HFFc6 (cell line): ENCODE measurements at regions not wholly inside any gene's neighbourhood (a gene's known extent, or its start where the extent isn't known, plus 50 kb on each side); places are given as distances from the start of the nearest gene placed in this dataset.

Experiments
- DNase-seq: peaks from one replicate; pipeline ENCODE4 v3.0.0-alpha.2; 2018
- H3K27ac Mint-ChIP-seq: 2 replicates; pipeline ENCODE4 v1.8.0; 2020; ENCODE audit warnings: mild to moderate bottlenecking, mixed read lengths
- H3K27me3 Mint-ChIP-seq: 2 replicates; pipeline ENCODE4 v1.8.0; 2021; ENCODE audit warnings: mild to moderate bottlenecking, moderate library complexity, mixed read lengths; ENCODE audit not compliant: insufficient read depth
- H3K36me3 Mint-ChIP-seq: 2 replicates; pipeline ENCODE4 v1.8.0; 2021; ENCODE audit warnings: low read depth, mixed read lengths
- H3K4me1 Mint-ChIP-seq: 2 replicates; pipeline ENCODE4 v1.8.0; 2020; ENCODE audit warnings: low read depth, mixed read lengths
- H3K4me3 Mint-ChIP-seq: 2 replicates; pipeline ENCODE4 v1.8.0; 2020; ENCODE audit warnings: mild to moderate bottlenecking, moderate library complexity, mixed read lengths
- H3K9me3 Mint-ChIP-seq: 2 replicates; pipeline ENCODE4 v1.8.0; 2020; ENCODE audit warnings: mild to moderate bottlenecking, mixed read lengths
- TF ChIP-seq, protein P1 (sequence below): fragments of 200-600 bp; sonication (generic); IDR thresholded peaks from 2 replicates; pipeline ENCODE4 v1.5.0; 2021; ENCODE audit warnings: antibody characterized with exemption, mild to moderate bottlenecking

DNA sequence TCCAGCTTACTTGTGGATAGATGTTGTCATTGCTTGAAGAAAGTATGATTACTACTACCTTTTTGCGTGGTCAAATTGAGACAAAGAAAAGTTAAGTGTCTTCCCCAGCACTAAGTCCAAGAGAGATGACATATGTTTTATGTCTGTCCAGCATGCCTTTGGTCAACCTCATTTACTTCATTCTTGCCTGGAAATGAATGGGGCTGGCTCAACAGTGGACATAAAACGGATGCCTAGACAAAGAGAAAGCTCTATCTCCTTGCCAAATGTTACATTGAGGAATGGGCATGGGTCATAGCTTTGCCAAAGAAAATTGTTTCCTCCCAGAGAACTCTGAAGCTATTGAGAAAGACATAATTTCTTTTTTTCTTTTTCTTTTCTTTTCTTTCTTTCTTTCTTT lies 82.4 kb upstream of the PLPPR4 start:
- Mint-ChIP-seq H3K27me3 (no peaks in the 10 kb centered on the region; the same call in 1 of the 2 replicates), H3K4me1 (peaks cover under 1% of the 10 kb centered on the region; the same call in 1 of the 2 replicates), H3K27ac (no peak overlapping the region), H3K9me3 (no peaks in the 10 kb centered on the region), H3K36me3 (no peaks in the 10 kb centered on the region), H3K4me3 (no peak overlapping the region)
- TF ChIP-seq, protein P1, sequence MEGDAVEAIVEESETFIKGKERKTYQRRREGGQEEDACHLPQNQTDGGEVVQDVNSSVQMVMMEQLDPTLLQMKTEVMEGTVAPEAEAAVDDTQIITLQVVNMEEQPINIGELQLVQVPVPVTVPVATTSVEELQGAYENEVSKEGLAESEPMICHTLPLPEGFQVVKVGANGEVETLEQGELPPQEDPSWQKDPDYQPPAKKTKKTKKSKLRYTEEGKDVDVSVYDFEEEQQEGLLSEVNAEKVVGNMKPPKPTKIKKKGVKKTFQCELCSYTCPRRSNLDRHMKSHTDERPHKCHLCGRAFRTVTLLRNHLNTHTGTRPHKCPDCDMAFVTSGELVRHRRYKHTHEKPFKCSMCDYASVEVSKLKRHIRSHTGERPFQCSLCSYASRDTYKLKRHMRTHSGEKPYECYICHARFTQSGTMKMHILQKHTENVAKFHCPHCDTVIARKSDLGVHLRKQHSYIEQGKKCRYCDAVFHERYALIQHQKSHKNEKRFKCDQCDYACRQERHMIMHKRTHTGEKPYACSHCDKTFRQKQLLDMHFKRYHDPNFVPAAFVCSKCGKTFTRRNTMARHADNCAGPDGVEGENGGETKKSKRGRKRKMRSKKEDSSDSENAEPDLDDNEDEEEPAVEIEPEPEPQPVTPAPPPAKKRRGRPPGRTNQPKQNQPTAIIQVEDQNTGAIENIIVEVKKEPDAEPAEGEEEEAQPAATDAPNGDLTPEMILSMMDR: no peak
- DNase-seq: no peak

DNA sequence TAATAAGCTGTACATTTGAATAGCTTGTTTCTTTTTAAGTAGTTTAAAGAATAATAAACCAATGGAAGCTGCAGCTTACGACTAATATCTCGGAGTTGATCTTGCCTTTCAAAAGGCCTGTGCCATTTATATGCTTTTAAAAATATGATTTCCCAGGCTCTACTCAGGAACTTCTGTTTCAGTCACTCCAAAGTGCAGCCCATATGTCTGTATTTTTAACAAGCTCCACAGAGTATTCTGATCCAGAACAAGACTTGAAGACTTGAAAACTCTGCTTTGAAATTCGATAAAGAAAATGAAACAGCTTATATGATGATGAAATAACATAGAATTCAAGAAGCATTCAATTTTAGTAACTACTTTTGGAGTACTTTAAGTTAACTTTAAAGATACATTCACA lies 79.1 kb upstream of the PLPPR4 start:
- no peak for DNase-seq
- H3K27ac Mint-ChIP-seq: no peak overlapping the region
- H3K36me3 Mint-ChIP-seq: no peaks in the 10 kb centered on the region
- H3K27me3 Mint-ChIP-seq: peaks cover 5% of the 10 kb centered on the region
- TF ChIP-seq, protein P1: no peak
- H3K9me3 Mint-ChIP-seq: no peaks in the 10 kb centered on the region
- no peak overlapping the region for H3K4me3 Mint-ChIP-seq
- H3K4me1 Mint-ChIP-seq: no peaks in the 10 kb centered on the region

DNA sequence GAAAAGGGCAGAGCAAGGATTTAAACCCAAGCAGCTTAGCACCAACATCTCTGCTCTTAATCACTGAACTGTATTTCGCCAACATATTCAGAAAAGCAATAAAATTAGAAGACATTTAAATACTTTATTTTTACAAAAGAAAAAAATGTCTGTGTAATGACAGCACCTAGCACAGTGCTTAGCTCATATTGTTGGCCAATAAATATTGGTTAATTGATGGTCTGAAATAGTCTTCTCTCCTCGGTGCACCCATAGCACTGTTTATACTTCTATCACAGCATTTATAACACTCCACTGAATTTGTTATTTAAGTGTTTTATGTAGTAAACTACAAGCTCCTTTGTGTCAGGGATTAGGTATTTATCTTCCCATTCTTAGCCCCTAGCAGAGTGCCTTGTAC lies 70.9 kb upstream of the PLPPR4 start:
- Mint-ChIP-seq H3K4me1 (no peaks in the 10 kb centered on the region), H3K9me3 (no peaks in the 10 kb centered on the region), H3K27me3 (peaks cover 7% of the 10 kb centered on the region; the same call in 1 of the 2 replicates), H3K4me3 (no peak overlapping the region), H3K36me3 (no peaks in the 10 kb centered on the region), H3K27ac (no peak overlapping the region)
- DNase-seq: no peak
- TF ChIP-seq, protein P1: no peak

DNA sequence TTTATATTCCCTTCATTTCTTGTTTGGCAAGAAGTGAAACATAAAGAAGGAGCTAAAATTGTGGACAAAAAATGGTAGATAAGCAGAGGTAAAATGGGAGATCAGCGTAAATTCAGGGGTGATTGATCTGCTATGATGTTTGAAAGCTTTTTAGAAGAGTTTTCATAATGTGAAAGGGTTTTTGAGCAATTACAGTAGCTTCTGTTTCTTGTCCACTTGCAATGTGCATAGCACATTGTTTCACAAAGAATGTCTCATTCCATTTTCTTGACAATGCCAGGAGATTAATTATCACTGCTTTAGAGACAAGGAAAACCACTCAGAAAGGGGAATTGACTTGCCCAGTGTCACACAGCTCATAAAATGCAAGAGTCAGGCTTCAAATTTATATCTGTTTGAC lies 65.9 kb upstream of the PLPPR4 start:
- H3K36me3 Mint-ChIP-seq: no peaks in the 10 kb centered on the region
- no peaks in the 10 kb centered on the region for H3K9me3 Mint-ChIP-seq
- DNase-seq: no peak
- H3K4me1 Mint-ChIP-seq: no peaks in the 10 kb centered on the region
- TF ChIP-seq, protein P1: no peak
- no peak overlapping the region for H3K4me3 Mint-ChIP-seq
- H3K27me3 Mint-ChIP-seq: no peaks in the 10 kb centered on the region
- H3K27ac Mint-ChIP-seq: no peak overlapping the region

DNA sequence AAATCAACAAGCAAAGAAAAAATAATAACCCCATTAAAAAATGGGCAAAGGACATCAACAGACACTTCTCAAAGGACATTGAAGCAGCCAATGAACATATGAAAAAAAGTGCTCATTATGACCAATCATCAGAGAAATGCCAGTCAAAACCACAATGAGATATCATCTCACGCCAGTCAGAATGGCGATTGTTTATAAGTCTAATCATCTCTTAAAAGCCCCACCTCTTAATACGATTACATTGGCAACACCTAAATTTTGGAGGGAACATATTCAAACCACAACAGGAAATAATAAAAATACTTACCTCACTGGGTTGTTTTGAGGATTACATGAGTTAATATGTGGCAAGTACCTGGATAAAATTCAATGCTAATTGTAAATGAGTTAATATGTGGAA lies 57.1 kb upstream of the PLPPR4 start:
- Mint-ChIP-seq H3K27me3 (no peaks in the 10 kb centered on the region; the same call in 1 of the 2 replicates), H3K4me1 (no peaks in the 10 kb centered on the region), H3K27ac (no peak overlapping the region), H3K36me3 (no peaks in the 10 kb centered on the region), H3K4me3 (no peak overlapping the region), H3K9me3 (no peaks in the 10 kb centered on the region)
- DNase-seq: no peak
- TF ChIP-seq, protein P1: no peak
